ENCODE measurements at regions not wholly inside any gene's neighbourhood (a gene's known extent, or its start where the extent isn't known, plus 50 kb on each side); places are given as distances from the start of the nearest gene placed in this dataset.
"Not testable (repeated sequence)": the region's sequence is repeated elsewhere in the genome, so short reads cannot be mapped to it uniquely, and the experiment has no call there.

DNA sequence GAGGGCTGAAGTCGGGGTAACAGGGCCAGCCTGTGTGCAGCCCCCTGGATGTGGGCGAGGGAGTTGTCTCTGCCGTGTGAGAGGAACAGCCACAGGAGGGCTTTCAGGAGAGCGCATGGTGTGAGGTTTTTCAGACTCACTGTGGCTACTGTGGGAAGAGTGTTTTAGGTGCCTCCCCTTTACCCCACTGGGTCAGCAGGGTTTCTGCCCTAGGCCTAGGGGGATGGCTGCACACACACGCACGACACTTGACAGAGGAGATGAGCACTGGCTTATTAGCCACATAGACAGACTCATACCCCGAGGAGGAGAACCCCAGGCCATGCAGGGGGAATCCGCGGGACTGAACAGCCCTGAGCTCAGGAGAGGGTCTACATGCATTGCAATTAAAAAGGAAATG, 70.8 kb upstream of the GOLGA6L6 start:
- intact Hi-C loops (cut with micrococcal nuclease); H3K9me3 Mint-ChIP-seq; H3K36me3 Mint-ChIP-seq (ENCODE audit: low read depth); DNase-seq; H3K4me1 Mint-ChIP-seq (ENCODE audit: low read depth); H3K27me3 Mint-ChIP-seq (ENCODE audit: low read depth); H3K4me3 Mint-ChIP-seq; CTCF ChIA-PET; H3K27ac Mint-ChIP-seq: not testable (repeated sequence)

DNA sequence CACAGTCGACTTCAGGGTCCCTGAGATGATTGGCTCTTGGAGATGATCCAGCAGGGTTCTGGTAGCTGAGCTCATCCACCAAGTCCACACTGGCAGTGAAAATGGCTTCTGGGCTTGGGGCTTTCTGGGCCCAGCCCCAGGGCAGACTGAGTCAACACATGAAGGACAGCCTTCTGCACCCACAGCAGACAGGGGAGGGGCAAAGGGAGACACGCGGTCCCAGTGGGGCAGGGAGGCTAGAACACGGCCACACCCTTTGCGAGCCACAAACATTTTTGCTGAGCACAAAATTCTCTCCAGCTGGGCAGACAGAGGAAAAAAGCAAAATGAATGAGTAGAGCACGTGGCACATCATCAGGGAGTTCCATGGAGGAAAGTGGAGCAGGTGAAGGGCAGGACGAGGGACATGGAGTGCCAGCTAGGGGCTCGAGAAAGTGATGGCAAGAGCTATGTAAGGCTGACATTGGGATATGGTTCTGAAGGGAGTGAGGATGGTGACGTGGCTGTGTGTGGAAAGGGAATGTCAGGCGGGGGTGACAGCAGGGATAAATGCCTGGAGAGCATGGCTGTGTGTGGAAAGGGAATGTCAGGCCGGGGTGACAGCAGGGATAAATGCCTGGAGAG, 70.2 kb upstream of the GOLGA6L6 start:
- H3K4me1 Mint-ChIP-seq (ENCODE audit: low read depth); DNase-seq; H3K4me3 Mint-ChIP-seq; H3K36me3 Mint-ChIP-seq (ENCODE audit: low read depth); H3K27ac Mint-ChIP-seq; CTCF ChIA-PET; H3K27me3 Mint-ChIP-seq (ENCODE audit: low read depth); H3K9me3 Mint-ChIP-seq; intact Hi-C loops (cut with micrococcal nuclease): not testable (repeated sequence)

DNA sequence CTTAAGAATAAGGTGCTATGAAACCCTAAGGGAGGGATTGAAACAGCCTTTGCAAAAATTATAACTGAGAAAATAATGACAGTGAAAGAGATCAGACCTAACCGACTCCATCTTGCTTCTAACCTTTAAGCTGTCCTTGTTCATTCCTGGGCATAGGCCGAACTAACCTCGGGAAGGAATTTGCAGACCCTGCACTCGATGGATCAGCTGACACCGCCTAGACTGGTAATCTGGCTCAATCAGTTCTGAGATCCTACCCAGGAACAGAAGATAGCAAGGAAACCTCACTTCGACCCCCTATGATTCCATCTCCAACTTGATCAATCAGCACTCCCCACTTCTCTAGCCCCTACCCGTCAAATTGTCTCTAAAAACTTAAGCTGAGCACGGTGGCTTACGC, 66.6 kb upstream of the GOLGA6L6 start:
- CTCF ChIA-PET; H3K27ac Mint-ChIP-seq; H3K4me3 Mint-ChIP-seq; DNase-seq; H3K9me3 Mint-ChIP-seq; H3K27me3 Mint-ChIP-seq (ENCODE audit: low read depth); H3K4me1 Mint-ChIP-seq (ENCODE audit: low read depth); H3K36me3 Mint-ChIP-seq (ENCODE audit: low read depth); intact Hi-C loops (cut with micrococcal nuclease): not testable (repeated sequence)

DNA sequence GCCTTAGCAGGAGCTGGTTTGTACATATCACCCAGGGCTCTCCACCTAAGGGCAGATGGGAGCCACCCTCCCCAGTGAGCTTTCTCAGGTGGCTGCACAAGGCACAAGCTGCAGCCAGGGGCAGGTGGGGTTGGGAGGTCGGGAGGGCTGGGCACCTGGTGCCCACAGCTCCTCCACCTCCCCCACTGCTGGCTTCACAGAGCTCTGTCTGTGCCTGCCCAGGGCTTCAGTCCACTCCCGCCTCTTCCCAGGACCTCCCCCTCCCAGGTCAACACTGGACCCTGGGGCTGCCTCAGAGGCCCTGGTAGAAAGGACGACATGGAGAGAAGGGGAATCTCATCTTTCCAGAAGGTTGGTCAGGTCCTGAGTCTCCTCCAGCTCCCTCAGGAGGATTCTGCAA, 55.6 kb upstream of the GOLGA6L6 start:
- H3K27ac Mint-ChIP-seq; H3K4me3 Mint-ChIP-seq; H3K36me3 Mint-ChIP-seq (ENCODE audit: low read depth); DNase-seq; H3K9me3 Mint-ChIP-seq; H3K4me1 Mint-ChIP-seq (ENCODE audit: low read depth); CTCF ChIA-PET; intact Hi-C loops (cut with micrococcal nuclease); H3K27me3 Mint-ChIP-seq (ENCODE audit: low read depth): not testable (repeated sequence)

DNA sequence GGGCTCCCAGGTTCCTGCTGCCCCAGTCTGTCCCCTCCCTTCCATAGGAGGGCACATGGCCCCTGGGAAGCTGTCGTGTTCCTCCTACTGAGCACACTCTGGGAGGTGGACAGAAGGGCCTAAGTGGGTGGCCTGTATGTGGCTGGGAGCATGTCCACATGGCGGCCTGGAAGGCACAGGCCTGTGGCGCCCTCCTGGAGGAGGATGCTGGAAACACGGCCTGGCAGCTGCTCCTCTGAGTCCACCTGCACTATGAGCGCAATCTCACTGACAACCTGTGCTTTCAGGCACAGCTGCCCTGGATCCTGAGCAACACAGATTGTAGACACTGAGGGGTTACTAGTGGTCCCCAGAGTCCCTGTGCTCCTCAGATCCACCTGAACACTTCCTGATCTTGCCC, 52.6 kb upstream of the GOLGA6L6 start:
- H3K36me3 Mint-ChIP-seq (ENCODE audit: low read depth); CTCF ChIA-PET; intact Hi-C loops (cut with micrococcal nuclease); H3K4me3 Mint-ChIP-seq; H3K27me3 Mint-ChIP-seq (ENCODE audit: low read depth); H3K9me3 Mint-ChIP-seq; H3K27ac Mint-ChIP-seq; DNase-seq; H3K4me1 Mint-ChIP-seq (ENCODE audit: low read depth): not testable (repeated sequence)

DNA sequence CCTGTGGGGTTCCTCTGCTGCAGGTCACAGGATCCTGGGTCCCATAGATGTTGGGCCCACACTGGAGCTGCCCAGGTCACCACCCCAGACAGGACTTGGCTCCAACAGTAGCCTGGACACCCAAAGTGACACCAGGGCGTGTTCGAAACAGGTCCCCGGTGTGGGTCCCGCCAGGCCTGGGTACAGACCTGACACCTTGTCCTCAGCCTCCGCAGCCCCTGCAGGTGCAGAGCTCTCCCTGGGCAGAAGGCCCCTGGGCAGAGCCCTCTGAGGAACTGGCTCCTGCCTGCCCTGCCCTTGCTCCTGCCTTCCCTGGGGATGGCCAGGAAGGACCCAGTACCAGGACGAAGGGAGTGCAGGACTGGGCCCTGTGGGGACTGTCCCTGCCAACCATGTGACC, 50.3 kb upstream of the GOLGA6L6 start:
- H3K4me3 Mint-ChIP-seq; CTCF ChIA-PET; H3K9me3 Mint-ChIP-seq; intact Hi-C loops (cut with micrococcal nuclease); H3K36me3 Mint-ChIP-seq (ENCODE audit: low read depth); H3K27ac Mint-ChIP-seq; H3K27me3 Mint-ChIP-seq (ENCODE audit: low read depth); DNase-seq; H3K4me1 Mint-ChIP-seq (ENCODE audit: low read depth): not testable (repeated sequence)
